SU-DHL-6 (cell line): ENCODE measurements at regions not wholly inside any gene's neighbourhood (a gene's known extent, or its start where the extent isn't known, plus 50 kb on each side); places are given as distances from the start of the nearest gene placed in this dataset.

Experiments used
- H2AFZ ChIP-seq: fragments of 200-600 bp; sonication (generic); 2 replicates; pipeline ENCODE4 v1.6.1; 2014; ENCODE audit warnings: low read depth, mild to moderate bottlenecking, moderate library complexity, mixed read lengths, antibody characterized with exemption, low read length; ENCODE audit not compliant: severe bottlenecking
- H3F3A ChIP-seq: fragments of 200-600 bp; shearing (Covaris generic); 2 replicates; pipeline ENCODE4 v1.6.0; 2016; ENCODE audit warnings: antibody characterized with exemption, mild to moderate bottlenecking; ENCODE audit not compliant: insufficient read depth
- H3K27ac ChIP-seq: fragments of 200-600 bp; sonication (generic); 2 replicates; pipeline ENCODE4 v1.5.1; 2016; ENCODE audit warnings: low read depth, mild to moderate bottlenecking, low read length, moderate library complexity, mixed read lengths
- H3K27me3 ChIP-seq: fragments of 200-600 bp; sonication (generic), shearing (Covaris generic); 2 replicates; pipeline ENCODE4 v1.6.0; 2014; ENCODE audit warnings: mild to moderate bottlenecking, low read length
- H3K36me3 ChIP-seq: fragments of 200-600 bp; sonication (generic); 2 replicates; pipeline ENCODE4 v1.6.1; 2014; ENCODE audit warnings: mild to moderate bottlenecking, low read length, mixed read lengths
- H3K4me2 ChIP-seq: fragments of 300-600, 200-600 bp; shearing (Covaris generic), sonication (generic); 2 replicates; pipeline ENCODE4 v1.6.0; 2014; ENCODE audit warnings: low read length, low read depth, mild to moderate bottlenecking; ENCODE audit not compliant: poor library complexity, severe bottlenecking
- H3K4me3 ChIP-seq: fragments of 200-600 bp; sonication (generic); 2 replicates; pipeline ENCODE4 v1.5.1; 2014; ENCODE audit warnings: antibody characterized with exemption, low read length, mild to moderate bottlenecking, mixed read lengths; ENCODE audit not compliant: insufficient read depth, poor library complexity, severe bottlenecking
- H3K79me2 ChIP-seq: fragments of 200-600 bp; sonication (generic); 2 replicates; pipeline ENCODE4 v1.6.1; 2014; ENCODE audit warnings: mild to moderate bottlenecking, low read length, moderate library complexity; ENCODE audit not compliant: insufficient read depth
- H3K9ac ChIP-seq: fragments of 200-600 bp; sonication (generic); 2 replicates; pipeline ENCODE4 v1.7.0; 2014; ENCODE audit warnings: mild to moderate bottlenecking, low read length
- H3K9me2 ChIP-seq: fragments of 200-600 bp; sonication (generic); replicated peaks from 2 replicates; pipeline ENCODE4 v1.6.1; 2014; ENCODE audit warnings: low read length; ENCODE audit not compliant: insufficient read depth
- H3K9me3 ChIP-seq: fragments of 200-600 bp; sonication (generic); 2 replicates; pipeline ENCODE4 v1.6.1; 2014; ENCODE audit warnings: low read length, mixed read lengths; ENCODE audit not compliant: insufficient read depth
- H4K20me1 ChIP-seq: fragments of 200-600 bp; sonication (generic); 2 replicates; pipeline ENCODE4 v1.6.1; 2014; ENCODE audit warnings: low read depth, mild to moderate bottlenecking, antibody characterized with exemption, low read length, moderate library complexity, mixed read lengths
- EZH2phosphoT487 ChIP-seq: fragments of 200-600 bp; sonication (generic), shearing (Covaris generic); conservative IDR thresholded peaks from 2 replicates; pipeline ENCODE4 v1.6.1; 2018; ENCODE audit warnings: mild to moderate bottlenecking, antibody characterized with exemption, low read length, moderate library complexity, mixed read lengths
- TF ChIP-seq, protein P1 (sequence below): fragments of 200-600 bp; sonication (generic); IDR thresholded peaks from one replicate; pipeline ENCODE4 v1.5.1; 2017; ENCODE audit warnings: antibody characterized with exemption, mild to moderate bottlenecking, low read length, moderate library complexity; ENCODE audit not compliant: insufficient read depth, poor library complexity, severe bottlenecking

DNA sequence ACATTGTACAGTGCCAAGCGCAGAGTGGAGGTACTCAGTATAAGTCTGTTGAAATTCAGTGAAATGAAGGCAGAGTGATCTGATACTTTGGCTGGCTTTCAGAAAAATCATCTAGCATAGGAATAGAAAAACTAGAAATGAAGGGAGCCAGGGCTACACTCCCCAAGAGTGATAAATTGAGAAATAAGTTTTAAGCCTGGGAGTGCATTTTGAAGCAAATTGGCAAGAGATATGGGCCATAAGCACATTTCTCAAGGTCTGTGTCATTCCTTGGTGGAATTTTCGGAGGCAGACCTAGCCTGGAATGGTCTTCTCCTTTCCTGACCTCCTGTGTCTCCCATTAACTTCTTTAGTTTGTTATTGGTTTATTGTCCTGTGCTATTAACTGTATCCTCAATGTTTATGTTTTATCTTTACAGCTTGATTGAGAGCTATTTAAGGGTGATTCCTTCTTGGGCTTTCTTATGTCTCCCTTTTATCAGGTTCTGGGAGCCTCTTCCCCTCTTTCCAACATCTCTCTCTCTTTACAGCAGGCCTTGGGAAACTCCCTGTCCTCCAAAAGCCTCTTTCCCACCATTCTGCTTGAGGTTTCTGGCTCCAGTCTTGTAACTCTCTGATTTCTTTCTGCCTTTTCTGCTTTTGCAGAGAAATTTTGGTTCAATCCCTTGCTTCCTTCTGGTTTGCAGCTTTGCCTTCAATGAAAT is 649.5 kb downstream of the SLC4A3 start:
- Histone ChIP-seq H3K9ac (no peak overlapping the region), H3K9me3 (no peaks in the 10 kb centered on the region), H3K9me2 (no peaks in the 10 kb centered on the region), H3K36me3 (no peaks in the 10 kb centered on the region), H3F3A (no peaks in the 10 kb centered on the region), H3K27me3 (no peaks in the 10 kb centered on the region), H4K20me1 (no peaks in the 10 kb centered on the region), H3K79me2 (no peaks in the 10 kb centered on the region), H3K4me3 (no peak overlapping the region), H3K27ac (no peak overlapping the region), H3K4me2 (no peak overlapping the region), H2AFZ (no peak overlapping the region)
- TF ChIP-seq EZH2phosphoT487, result no peak
- TF ChIP-seq, protein P1, sequence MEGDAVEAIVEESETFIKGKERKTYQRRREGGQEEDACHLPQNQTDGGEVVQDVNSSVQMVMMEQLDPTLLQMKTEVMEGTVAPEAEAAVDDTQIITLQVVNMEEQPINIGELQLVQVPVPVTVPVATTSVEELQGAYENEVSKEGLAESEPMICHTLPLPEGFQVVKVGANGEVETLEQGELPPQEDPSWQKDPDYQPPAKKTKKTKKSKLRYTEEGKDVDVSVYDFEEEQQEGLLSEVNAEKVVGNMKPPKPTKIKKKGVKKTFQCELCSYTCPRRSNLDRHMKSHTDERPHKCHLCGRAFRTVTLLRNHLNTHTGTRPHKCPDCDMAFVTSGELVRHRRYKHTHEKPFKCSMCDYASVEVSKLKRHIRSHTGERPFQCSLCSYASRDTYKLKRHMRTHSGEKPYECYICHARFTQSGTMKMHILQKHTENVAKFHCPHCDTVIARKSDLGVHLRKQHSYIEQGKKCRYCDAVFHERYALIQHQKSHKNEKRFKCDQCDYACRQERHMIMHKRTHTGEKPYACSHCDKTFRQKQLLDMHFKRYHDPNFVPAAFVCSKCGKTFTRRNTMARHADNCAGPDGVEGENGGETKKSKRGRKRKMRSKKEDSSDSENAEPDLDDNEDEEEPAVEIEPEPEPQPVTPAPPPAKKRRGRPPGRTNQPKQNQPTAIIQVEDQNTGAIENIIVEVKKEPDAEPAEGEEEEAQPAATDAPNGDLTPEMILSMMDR, result no peak

DNA sequence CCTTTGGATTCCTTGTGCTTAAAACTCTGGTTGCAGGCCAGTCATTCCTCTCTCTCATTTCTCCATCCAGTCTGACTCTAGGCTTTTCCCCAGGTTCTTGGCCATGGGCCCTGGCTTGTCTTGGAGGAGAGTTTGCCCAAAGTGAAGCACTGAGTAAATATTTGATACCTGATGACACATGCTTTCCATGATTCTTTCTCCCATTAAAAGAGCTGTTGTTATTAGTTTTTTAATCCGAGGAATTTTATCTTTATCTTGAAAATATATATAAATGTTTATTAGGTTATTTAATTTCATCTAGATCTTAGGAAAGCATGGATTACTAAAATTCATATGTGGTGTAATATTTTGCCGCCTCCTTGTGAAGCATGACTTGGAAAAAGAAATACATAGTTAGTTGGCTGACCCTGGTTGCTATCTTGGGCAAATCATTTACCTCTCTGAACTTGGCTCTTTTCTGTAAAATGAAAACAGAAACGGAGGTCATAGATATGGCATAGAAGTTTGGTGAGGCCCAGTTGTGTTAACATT is 650.1 kb downstream of the SLC4A3 start:
- Histone ChIP-seq H3K27me3 (no peaks in the 10 kb centered on the region), H4K20me1 (no peaks in the 10 kb centered on the region), H3K4me3 (no peak overlapping the region), H2AFZ (no peak overlapping the region), H3K79me2 (no peaks in the 10 kb centered on the region), H3K9me3 (no peaks in the 10 kb centered on the region), H3K4me2 (no peak overlapping the region), H3F3A (no peaks in the 10 kb centered on the region), H3K27ac (no peak overlapping the region), H3K36me3 (no peaks in the 10 kb centered on the region), H3K9ac (no peak overlapping the region), H3K9me2 (no peaks in the 10 kb centered on the region)
- TF ChIP-seq, protein P1, result no peak
- TF ChIP-seq EZH2phosphoT487, result no peak

DNA sequence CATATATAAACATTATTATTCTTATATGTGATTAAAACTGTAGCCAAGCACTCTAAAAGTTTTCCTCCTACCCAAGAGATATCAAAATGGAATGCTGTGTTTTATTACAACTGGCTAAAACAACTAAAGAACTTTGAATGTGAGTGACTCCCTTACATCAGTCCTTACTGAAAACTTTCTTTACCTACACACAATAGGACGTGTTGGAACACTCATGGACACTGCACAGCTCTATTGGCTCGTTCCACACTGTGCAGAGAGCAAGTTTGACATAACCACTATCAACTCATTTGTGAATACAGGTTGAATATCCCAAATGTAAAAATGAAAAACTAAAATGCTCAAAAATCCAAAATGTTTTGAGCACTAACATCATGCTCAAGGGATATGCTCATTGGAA is 650.6 kb downstream of the SLC4A3 start:
- Histone ChIP-seq H3F3A (no peaks in the 10 kb centered on the region), H4K20me1 (no peaks in the 10 kb centered on the region), H3K36me3 (no peaks in the 10 kb centered on the region), H3K27me3 (no peaks in the 10 kb centered on the region), H3K4me3 (no peak overlapping the region), H3K4me2 (no peak overlapping the region), H2AFZ (no peak overlapping the region), H3K79me2 (no peaks in the 10 kb centered on the region), H3K27ac (no peak overlapping the region), H3K9me2 (no peaks in the 10 kb centered on the region), H3K9me3 (no peaks in the 10 kb centered on the region), H3K9ac (no peak overlapping the region)
- TF ChIP-seq EZH2phosphoT487, result no peak
- TF ChIP-seq, protein P1, result no peak
